Fibroblast of mammary gland (primary cell): ENCODE measurements at regions not wholly inside any gene's neighbourhood (a gene's known extent, or its start where the extent isn't known, plus 50 kb on each side); places are given as distances from the start of the nearest gene placed in this dataset.

Experiments
- DNase-seq: peaks from one replicate; pipeline ENCODE4 v3.0.0-alpha.2; 2010; ENCODE audit warnings: low read depth
- H3K4me3 ChIP-seq: 2 replicates; pipeline ENCODE4 v1.5.1; 2011; ENCODE audit warnings: low read depth, mild to moderate bottlenecking, low read length, moderate library complexity; ENCODE audit not compliant: control insufficient read depth
- TF ChIP-seq, protein P1 (sequence below): conservative IDR thresholded peaks from 2 replicates; pipeline ENCODE4 v1.5.1; 2011; ENCODE audit warnings: low read depth, low read length, inconsistent platforms; ENCODE audit not compliant: control insufficient read depth, insufficient read depth

DNA sequence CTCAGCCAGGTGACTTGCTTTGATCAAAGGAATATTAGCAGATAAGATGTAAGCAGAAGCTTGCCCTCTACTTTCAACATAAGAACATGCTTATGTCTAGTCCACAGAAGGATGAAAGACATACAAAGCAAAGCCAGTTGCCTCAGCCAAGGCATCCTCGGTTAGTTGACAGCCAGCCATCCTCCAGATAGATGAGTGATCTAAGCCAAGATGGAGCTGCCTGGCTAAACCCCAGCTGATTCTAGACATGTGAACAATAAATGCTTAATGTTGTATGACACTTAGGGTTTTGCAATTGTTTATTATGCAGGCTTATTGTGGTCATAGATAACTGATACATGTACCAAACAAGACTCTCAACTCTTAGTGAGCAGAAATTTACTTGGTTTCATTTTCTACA, 157.6 kb upstream of the TMTC2 start:
- no peak overlapping the region for H3K4me3 ChIP-seq
- TF ChIP-seq, protein P1, sequence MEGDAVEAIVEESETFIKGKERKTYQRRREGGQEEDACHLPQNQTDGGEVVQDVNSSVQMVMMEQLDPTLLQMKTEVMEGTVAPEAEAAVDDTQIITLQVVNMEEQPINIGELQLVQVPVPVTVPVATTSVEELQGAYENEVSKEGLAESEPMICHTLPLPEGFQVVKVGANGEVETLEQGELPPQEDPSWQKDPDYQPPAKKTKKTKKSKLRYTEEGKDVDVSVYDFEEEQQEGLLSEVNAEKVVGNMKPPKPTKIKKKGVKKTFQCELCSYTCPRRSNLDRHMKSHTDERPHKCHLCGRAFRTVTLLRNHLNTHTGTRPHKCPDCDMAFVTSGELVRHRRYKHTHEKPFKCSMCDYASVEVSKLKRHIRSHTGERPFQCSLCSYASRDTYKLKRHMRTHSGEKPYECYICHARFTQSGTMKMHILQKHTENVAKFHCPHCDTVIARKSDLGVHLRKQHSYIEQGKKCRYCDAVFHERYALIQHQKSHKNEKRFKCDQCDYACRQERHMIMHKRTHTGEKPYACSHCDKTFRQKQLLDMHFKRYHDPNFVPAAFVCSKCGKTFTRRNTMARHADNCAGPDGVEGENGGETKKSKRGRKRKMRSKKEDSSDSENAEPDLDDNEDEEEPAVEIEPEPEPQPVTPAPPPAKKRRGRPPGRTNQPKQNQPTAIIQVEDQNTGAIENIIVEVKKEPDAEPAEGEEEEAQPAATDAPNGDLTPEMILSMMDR: no peak
- no peak for DNase-seq

DNA sequence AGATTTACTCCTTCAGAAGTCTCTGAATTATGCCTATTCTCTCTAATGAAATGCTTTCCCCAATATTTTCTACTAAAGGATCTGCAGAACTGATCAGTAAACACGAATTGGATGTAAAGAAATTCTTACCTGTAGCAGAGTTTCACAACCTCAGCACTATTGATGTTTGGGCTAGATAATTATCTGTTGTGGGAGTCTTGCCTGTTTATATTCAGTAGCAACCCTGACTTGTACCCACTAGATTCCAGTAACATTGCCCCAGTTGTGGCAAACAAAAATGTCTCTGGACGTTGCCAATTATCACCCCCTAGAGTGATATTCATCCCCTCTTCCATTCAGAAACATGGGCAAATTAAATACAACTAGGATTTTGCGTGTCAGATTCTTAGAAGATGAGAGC, 156.8 kb upstream of the TMTC2 start:
- no peak for DNase-seq
- TF ChIP-seq, protein P1: no peak
- H3K4me3 ChIP-seq: no peak overlapping the region

GRCh38 chr12:82530394-82530793, 156.3 kb upstream of the TMTC2 start:
- DNase-seq: no peak

GRCh38 chr12:82533341-82533740, 153.4 kb upstream of the TMTC2 start:
- TF ChIP-seq, protein P1: no peak
- H3K4me3 ChIP-seq: no peak overlapping the region
- DNase-seq: no peak

More at GRCh38 chr12:82530394-82530793, 156.3 kb upstream of the TMTC2 start:
- TF ChIP-seq, protein P1: no peak
- H3K4me3 ChIP-seq: no peak overlapping the region

DNA sequence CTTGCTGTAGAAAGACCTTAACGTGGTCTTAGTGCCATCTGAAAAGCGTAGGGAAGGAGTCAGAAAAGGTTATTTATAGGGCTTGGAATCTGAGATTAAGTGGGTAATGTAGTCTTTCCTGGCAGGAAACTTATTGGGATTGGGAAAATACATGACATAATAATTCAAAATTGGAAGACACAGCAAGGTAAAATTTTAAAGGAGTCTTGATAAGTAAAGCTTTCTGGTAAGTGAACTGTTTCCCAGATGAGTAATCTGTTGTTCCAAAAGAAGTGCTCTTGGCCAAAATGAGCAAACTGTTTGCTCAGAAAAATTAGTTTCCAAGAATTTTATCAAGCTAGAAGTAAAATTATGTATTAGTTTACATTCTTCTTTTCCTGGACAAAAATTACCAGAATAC, 149.3 kb upstream of the TMTC2 start:
- no peak overlapping the region for H3K4me3 ChIP-seq
- no peak for DNase-seq
- TF ChIP-seq, protein P1: no peak

- TF ChIP-seq, protein P1: no peak
- no peak overlapping the region for H3K4me3 ChIP-seq
- DNase-seq: no peak
Measured at GRCh38 chr12:82554529-82554928, 132.2 kb upstream of the TMTC2 start.

- H3K4me3 ChIP-seq: no peak overlapping the region
- TF ChIP-seq, protein P1: no peak
- no peak for DNase-seq
Measured at GRCh38 chr12:82555699-82556098, 131.0 kb upstream of the TMTC2 start.
